Fibroblast of lung (primary cell): ENCODE measurements at regions not wholly inside any gene's neighbourhood (a gene's known extent, or its start where the extent isn't known, plus 50 kb on each side); places are given as distances from the start of the nearest gene placed in this dataset.

Source experiments
- EZH2 ChIP-seq: IDR thresholded peaks from 2 replicates; pipeline ENCODE4 v1.5.1; 2012; ENCODE audit warnings: low read length, control low read depth, mild to moderate bottlenecking; ENCODE audit errors: missing control alignments
- TF ChIP-seq, protein P1 (sequence below), 2 donors: IDR thresholded peaks in 1 of 2; conservative IDR thresholded peaks in 1 of 2; 1 replicate in 1 of 2; 2 replicates in 1 of 2; pipeline ENCODE4 v1.5.1; 2011 to 2012; ENCODE audit warnings: low read length in 2 of 2, control low read depth in 1 of 2, inconsistent platforms in 1 of 2, low read depth in 1 of 2, mild to moderate bottlenecking in 1 of 2

- TF ChIP-seq, protein P1, sequence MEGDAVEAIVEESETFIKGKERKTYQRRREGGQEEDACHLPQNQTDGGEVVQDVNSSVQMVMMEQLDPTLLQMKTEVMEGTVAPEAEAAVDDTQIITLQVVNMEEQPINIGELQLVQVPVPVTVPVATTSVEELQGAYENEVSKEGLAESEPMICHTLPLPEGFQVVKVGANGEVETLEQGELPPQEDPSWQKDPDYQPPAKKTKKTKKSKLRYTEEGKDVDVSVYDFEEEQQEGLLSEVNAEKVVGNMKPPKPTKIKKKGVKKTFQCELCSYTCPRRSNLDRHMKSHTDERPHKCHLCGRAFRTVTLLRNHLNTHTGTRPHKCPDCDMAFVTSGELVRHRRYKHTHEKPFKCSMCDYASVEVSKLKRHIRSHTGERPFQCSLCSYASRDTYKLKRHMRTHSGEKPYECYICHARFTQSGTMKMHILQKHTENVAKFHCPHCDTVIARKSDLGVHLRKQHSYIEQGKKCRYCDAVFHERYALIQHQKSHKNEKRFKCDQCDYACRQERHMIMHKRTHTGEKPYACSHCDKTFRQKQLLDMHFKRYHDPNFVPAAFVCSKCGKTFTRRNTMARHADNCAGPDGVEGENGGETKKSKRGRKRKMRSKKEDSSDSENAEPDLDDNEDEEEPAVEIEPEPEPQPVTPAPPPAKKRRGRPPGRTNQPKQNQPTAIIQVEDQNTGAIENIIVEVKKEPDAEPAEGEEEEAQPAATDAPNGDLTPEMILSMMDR (conservative IDR thresholded peaks at IDR 0.05 in 1 of 2, IDR thresholded peaks at IDR 0.05 in 1 of 2; ENCODE audit: low read depth in 1 of 2, low read length in 2 of 2): no peak
- no peak for TF ChIP-seq EZH2
Measured at GRCh38 chrX:38890963-38891362, 89.7 kb downstream of the MID1IP1 start.
